MM.1S (cell line): ENCODE measurements at regions not wholly inside any gene's neighbourhood (a gene's known extent, or its start where the extent isn't known, plus 50 kb on each side); places are given as distances from the start of the nearest gene placed in this dataset.
"Not testable (repeated sequence)": the region's sequence is repeated elsewhere in the genome, so short reads cannot be mapped to it uniquely, and the experiment has no call there.

Experiments
- CTCF ChIP-seq: fragments of 300-600 bp; sonication (generic); IDR thresholded peaks from 2 replicates; pipeline ENCODE4 v1.5.1; 2016; ENCODE audit warnings: antibody characterized with exemption, low read length, mixed read lengths
- EZH2 ChIP-seq: fragments of 300-600 bp; sonication (generic); optimal IDR thresholded peaks from 2 replicates; pipeline ENCODE3; 2017; ENCODE audit warnings: low read depth, mild to moderate bottlenecking, antibody characterized with exemption, low read length, mixed read lengths

GRCh38 chr15:93343402-93343801 is 254.4 kb upstream of the RGMA start:
- TF ChIP-seq CTCF, EZH2: not testable (repeated sequence)
